GM12878 (cell line): ENCODE measurements at regions not wholly inside any gene's neighbourhood (a gene's known extent, or its start where the extent isn't known, plus 50 kb on each side); places are given as distances from the start of the nearest gene placed in this dataset.

Experiments
- CEBPB ChIP-seq, 2 experiments: fragments of 150-350 bp in 1 of 2; IDR thresholded peaks; 2 replicates each; pipeline ENCODE4 v1.6.1; 2012 to 2014; ENCODE audit warnings: low read depth in 2 of 2, low read length in 2 of 2, borderline replicate concordance in 1 of 2, inconsistent platforms in 1 of 2
- CHD1 ChIP-seq: IDR thresholded peaks from 2 replicates; pipeline ENCODE4 v1.6.1; 2012; ENCODE audit warnings: low read depth, low read length, improper control_type of control experiment
- CTCF ChIP-seq, 3 experiments: IDR thresholded peaks in 2 of 3; conservative IDR thresholded peaks in 1 of 3; 2 replicates each; pipeline ENCODE4 v1.5.1; 2011; ENCODE audit warnings: low read depth in 3 of 3, low read length in 3 of 3, mild to moderate bottlenecking in 3 of 3, control low read depth in 2 of 3, moderate library complexity in 2 of 3, inconsistent platforms in 1 of 3, mixed read lengths in 1 of 3; ENCODE audit not compliant: control insufficient read depth in 2 of 3, insufficient read depth in 1 of 3; ENCODE audit errors: extremely low read depth in 1 of 3
- POLR2A ChIP-seq: IDR thresholded peaks from 2 replicates; pipeline ENCODE4 v1.6.1; 2011; ENCODE audit warnings: low read depth, mild to moderate bottlenecking, low read length

GRCh38 chr15:77733579-77734300, 101.0 kb upstream of the LINGO1 start:
- TF ChIP-seq CTCF (IDR thresholded peaks at IDR 0.05 in 2 of 3, conservative IDR thresholded peaks at IDR 0.05 in 1 of 3; ENCODE audit: control insufficient read depth in 2 of 3, extremely low read depth in 1 of 3, insufficient read depth in 1 of 3, low read depth in 3 of 3, low read length in 3 of 3), result no peak
- no peak for TF ChIP-seq CHD1
- TF ChIP-seq CEBPB (IDR thresholded peaks at IDR 0.05; ENCODE audit: borderline replicate concordance in 1 of 2, low read depth in 2 of 2, low read length in 2 of 2), result no peak
- no peak for TF ChIP-seq POLR2A
